ENCODE measurements at regions not wholly inside any gene's neighbourhood (a gene's known extent, or its start where the extent isn't known, plus 50 kb on each side); places are given as distances from the start of the nearest gene placed in this dataset.

DNA sequence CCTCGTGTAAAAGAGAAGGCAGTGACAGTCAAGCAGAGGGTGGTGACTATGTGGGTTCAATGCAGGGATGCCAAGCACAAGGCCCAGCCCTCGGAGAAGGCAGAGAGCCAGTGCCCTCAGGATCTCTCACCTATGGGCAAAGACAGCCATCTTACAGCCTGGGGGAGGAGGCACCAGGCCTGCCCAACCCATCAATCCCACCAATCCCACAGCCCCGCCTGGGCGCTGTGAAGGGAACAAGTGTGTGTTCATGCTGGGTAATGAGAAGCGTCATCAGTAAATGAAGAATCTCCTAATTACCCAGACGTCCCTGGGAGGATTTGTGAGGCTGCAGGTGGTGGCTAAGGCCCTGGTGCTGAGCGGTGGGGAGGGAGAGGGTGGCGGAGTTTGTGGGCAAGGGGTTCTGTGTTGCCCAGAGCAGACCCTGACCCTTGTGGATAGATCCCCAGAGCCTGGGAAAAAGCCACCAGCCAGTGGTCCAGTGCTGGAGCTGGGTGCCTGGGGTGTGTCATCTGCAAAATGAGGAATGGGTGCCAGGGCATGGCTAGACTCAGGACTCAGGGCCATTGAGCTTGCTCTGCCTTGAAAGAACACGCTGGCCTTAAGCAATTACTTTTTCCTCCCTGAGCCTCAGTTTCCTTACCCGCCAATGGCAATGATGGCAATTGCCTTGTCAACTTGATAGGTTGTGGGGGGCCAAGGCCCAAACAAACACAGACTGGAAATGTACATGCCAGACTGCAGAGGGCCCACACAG is 128.1 kb upstream of the UNC5B start:
- in situ Hi-C loops (cut with MboI) = no loop called here

More for the DNA sequence above, 128.1 kb upstream of the UNC5B start:
- Histone ChIP-seq H3K9me1 (ENCODE audit: control insufficient read depth, insufficient read depth, low read length) (no peaks in the 10 kb centered on the region), H3K4me1 (replicated peaks in 1 of 2; ENCODE audit: control insufficient read depth in 2 of 2, insufficient read depth in 2 of 2, low read length in 2 of 2) (no peaks in the 10 kb centered on the region), H3K36me3 (ENCODE audit: control insufficient read depth, insufficient read depth, low read length) (no peaks in the 10 kb centered on the region), H3K4me2 (ENCODE audit: insufficient read depth, low read length) (no peak overlapping the region), H3K9ac (ENCODE audit: insufficient read depth in 1 of 2, low read depth in 2 of 2, low read length in 2 of 2) (no peak overlapping the region), H3K79me2 (ENCODE audit: control insufficient read depth, insufficient read depth, low read length) (no peaks in the 10 kb centered on the region), H3K9me3 (replicated peaks; ENCODE audit: control insufficient read depth, insufficient read depth, low read depth, low read length) (no peaks in the 10 kb centered on the region), H3K27me3 (ENCODE audit: control insufficient read depth in 2 of 2, insufficient read depth in 2 of 2, low read length in 2 of 2) (peaks cover 9 to 55% of the 10 kb centered on the region in 2 experiments; a peak in 4 of 5 replicates), H3K27ac (ENCODE audit: extremely low read depth, low read depth, low read length) (no peak overlapping the region), H4K20me1 (replicated peaks; ENCODE audit: control insufficient read depth, insufficient read depth, low read length) (peaks cover 7% of the 10 kb centered on the region; the same call in 1 of the 2 replicates), H3K4me3 (no peak overlapping the region), H2AFZ (ENCODE audit: low read depth, low read length) (no peak overlapping the region)
- no peak for DNase-seq (ENCODE audit: extremely low read depth in 1 of 4, low spot score in 3 of 4)
- no peak for FAIRE-seq
- POLR2A ChIA-PET = interaction anchor here (0.6 to 1.0 kb wide), 4 partner anchors 12 to 154 kb away, joined by 3 to 4 read pairs (median 3); no protein-coding TSS in a partner anchor
- WGBS (ENCODE audit: insufficient coverage, low coverage, missing lambda C conversion rate) = under 1% methylated on average over 10 of the region's 10 CpGs
- intact Hi-C loops (cut with micrococcal nuclease) = no loop called here
- CTCF ChIA-PET (ENCODE audit: low intra/inter-chr PET ratio) = no interaction called here
- no peak for TF ChIP-seq DIDO1 (tag; IDR thresholded peaks at IDR 0.05; ENCODE audit: low read depth)
- TF ChIP-seq ZNF512 (tag; IDR thresholded peaks at IDR 0.05) = no peak
- TF ChIP-seq ZC3H8 (IDR thresholded peaks at IDR 0.05) = no peak
- no peak for ATAC-seq
- no TSS peak for BruUV-seq (replicated peaks)

All from K562 (cell line).